ENCODE measurements at regions not wholly inside any gene's neighbourhood (a gene's known extent, or its start where the extent isn't known, plus 50 kb on each side); places are given as distances from the start of the nearest gene placed in this dataset.

- Mint-ChIP-seq H3K4me1 (ENCODE audit: low read depth) (no peaks in the 10 kb centered on the region), H3K27me3 (ENCODE audit: low read depth) (peaks cover 11% of the 10 kb centered on the region), H3K36me3 (ENCODE audit: low read depth) (no peaks in the 10 kb centered on the region), H3K4me3 (ENCODE audit: unreplicated experiment) (no peak overlapping the region), H3K27ac (ENCODE audit: unreplicated experiment) (no peak overlapping the region), H3K9me3 (ENCODE audit: low read depth) (peaks cover 10% of the 10 kb centered on the region)
- no peak for TF ChIP-seq CTCF (IDR thresholded peaks at IDR 0.05)
- DNase-seq (ENCODE audit: low spot score), result no peak
Observed at GRCh38 chr16:55179411-55179810, 144.6 kb upstream of the IRX6 start.

GRCh38 chr16:55179852-55180585, 144.0 kb upstream of the IRX6 start:
- no peak for DNase-seq (ENCODE audit: low spot score)
- H3K4me1 Mint-ChIP-seq (ENCODE audit: low read depth), result no peaks in the 10 kb centered on the region

GRCh38 chr16:55184052-55184451, 140.0 kb upstream of the IRX6 start:
- Mint-ChIP-seq H3K27me3 (ENCODE audit: low read depth) (peaks cover 21% of the 10 kb centered on the region), H3K9me3 (ENCODE audit: low read depth) (no peaks in the 10 kb centered on the region), H3K4me3 (ENCODE audit: unreplicated experiment) (no peak overlapping the region), H3K36me3 (ENCODE audit: low read depth) (no peaks in the 10 kb centered on the region), H3K4me1 (ENCODE audit: low read depth) (no peaks in the 10 kb centered on the region), H3K27ac (ENCODE audit: unreplicated experiment) (no peak overlapping the region)
- TF ChIP-seq CTCF (IDR thresholded peaks at IDR 0.05), result no peak
- no peak for DNase-seq (ENCODE audit: low spot score)

More at GRCh38 chr16:55179852-55180585, 144.0 kb upstream of the IRX6 start:
- no peak overlapping the region for H3K4me3 Mint-ChIP-seq (ENCODE audit: unreplicated experiment)
- no peak for TF ChIP-seq CTCF (IDR thresholded peaks at IDR 0.05)
- H3K27me3 Mint-ChIP-seq (ENCODE audit: low read depth), result peaks cover 11% of the 10 kb centered on the region
- H3K9me3 Mint-ChIP-seq (ENCODE audit: low read depth), result peaks cover 8% of the 10 kb centered on the region
- H3K36me3 Mint-ChIP-seq (ENCODE audit: low read depth), result no peaks in the 10 kb centered on the region
- no peak overlapping the region for H3K27ac Mint-ChIP-seq (ENCODE audit: unreplicated experiment)

GRCh38 chr16:55184619-55185018, 139.4 kb upstream of the IRX6 start:
- no peaks in the 10 kb centered on the region for H3K4me1 Mint-ChIP-seq (ENCODE audit: low read depth)
- H3K27ac Mint-ChIP-seq (ENCODE audit: unreplicated experiment), result no peak overlapping the region
- peaks cover 24% of the 10 kb centered on the region for H3K27me3 Mint-ChIP-seq (ENCODE audit: low read depth)
- no peak for TF ChIP-seq CTCF (IDR thresholded peaks at IDR 0.05)
- no peak for DNase-seq (ENCODE audit: low spot score)
- H3K9me3 Mint-ChIP-seq (ENCODE audit: low read depth), result no peaks in the 10 kb centered on the region
- no peak overlapping the region for H3K4me3 Mint-ChIP-seq (ENCODE audit: unreplicated experiment)
- H3K36me3 Mint-ChIP-seq (ENCODE audit: low read depth), result no peaks in the 10 kb centered on the region

GRCh38 chr16:55189224-55189623, 134.8 kb upstream of the IRX6 start:
- Mint-ChIP-seq H3K9me3 (ENCODE audit: low read depth) (peaks cover 7% of the 10 kb centered on the region), H3K27ac (ENCODE audit: unreplicated experiment) (no peak overlapping the region), H3K4me3 (ENCODE audit: unreplicated experiment) (no peak overlapping the region), H3K4me1 (ENCODE audit: low read depth) (no peaks in the 10 kb centered on the region), H3K36me3 (ENCODE audit: low read depth) (no peaks in the 10 kb centered on the region), H3K27me3 (ENCODE audit: low read depth) (peaks cover 19% of the 10 kb centered on the region)
- no peak for TF ChIP-seq CTCF (IDR thresholded peaks at IDR 0.05)
- no peak for DNase-seq (ENCODE audit: low spot score)
